MM.1S (cell line): ENCODE measurements at regions not wholly inside any gene's neighbourhood (a gene's known extent, or its start where the extent isn't known, plus 50 kb on each side); places are given as distances from the start of the nearest gene placed in this dataset.

ENCODE experiments used
- CTCF ChIP-seq: fragments of 300-600 bp; sonication (generic); IDR thresholded peaks from 2 replicates; pipeline ENCODE4 v1.5.1; 2016; ENCODE audit warnings: antibody characterized with exemption, low read length, mixed read lengths
- EZH2 ChIP-seq: fragments of 300-600 bp; sonication (generic); optimal IDR thresholded peaks from 2 replicates; pipeline ENCODE3; 2017; ENCODE audit warnings: low read depth, mild to moderate bottlenecking, antibody characterized with exemption, low read length, mixed read lengths

DNA sequence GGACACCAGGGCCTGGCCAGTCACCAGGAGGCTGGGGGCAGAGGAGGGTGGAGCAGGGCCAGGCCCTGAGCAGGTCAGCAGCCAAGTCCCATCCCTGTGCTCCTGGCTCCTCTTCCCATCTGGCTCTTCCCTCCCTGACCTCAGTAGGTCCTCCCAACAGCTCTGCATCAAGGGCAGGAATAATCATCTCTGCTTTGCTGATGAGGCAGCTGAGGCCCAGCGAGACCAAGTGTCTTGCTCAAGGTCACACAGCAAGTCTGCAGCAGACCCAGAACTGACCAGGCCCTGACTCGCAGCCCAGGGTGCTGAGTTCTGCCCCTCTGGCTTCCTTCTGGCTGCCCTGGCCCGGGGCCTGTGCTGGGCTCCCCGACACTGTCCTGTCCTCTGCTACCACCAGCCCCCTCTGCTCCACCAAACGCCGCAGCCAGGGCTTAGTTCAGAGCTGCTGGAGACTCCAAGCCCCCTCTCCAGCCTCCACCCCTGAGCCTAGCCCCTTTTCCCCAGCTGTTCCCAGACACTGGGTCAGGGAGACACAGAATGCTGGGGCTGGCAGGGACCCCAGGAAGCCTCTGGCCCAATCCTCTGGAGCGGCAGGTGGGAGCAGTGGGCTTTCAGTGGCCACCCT is 224.9 kb downstream of the PTPRU start:
- TF ChIP-seq CTCF (no peak), EZH2 (no peak)
